Mammary epithelial cell (primary cell): ENCODE measurements at regions not wholly inside any gene's neighbourhood (a gene's known extent, or its start where the extent isn't known, plus 50 kb on each side); places are given as distances from the start of the nearest gene placed in this dataset.

Source experiments
- CTCF ChIP-seq, 2 donors: IDR thresholded peaks in 1 of 2; conservative IDR thresholded peaks in 1 of 2; 2 replicates each; pipeline ENCODE4 v1.5.1; 2011 to 2012; ENCODE audit warnings: inconsistent platforms in 2 of 2, low read length in 2 of 2, mild to moderate bottlenecking in 2 of 2, control low read depth in 1 of 2, low read depth in 1 of 2; ENCODE audit not compliant: insufficient read depth in 1 of 2; ENCODE audit errors: extremely low read depth in 1 of 2
- EZH2 ChIP-seq: IDR thresholded peaks from 2 replicates; pipeline ENCODE4 v1.6.1; 2012; ENCODE audit warnings: low read length, inconsistent platforms, borderline replicate concordance

GRCh38 chr2:5509362-5509761 lies 182.8 kb upstream of the SOX11 start:
- TF ChIP-seq CTCF (conservative IDR thresholded peaks at IDR 0.05 in 1 of 2, IDR thresholded peaks at IDR 0.05 in 1 of 2; ENCODE audit: extremely low read depth in 1 of 2, insufficient read depth in 1 of 2, low read depth in 1 of 2, low read length in 2 of 2) (no peak), EZH2 (no peak)
